Fibroblast of lung (primary cell): ENCODE measurements at regions not wholly inside any gene's neighbourhood (a gene's known extent, or its start where the extent isn't known, plus 50 kb on each side); places are given as distances from the start of the nearest gene placed in this dataset.

Source experiments
- DNase-seq, 2 donors: peaks; one replicate each; pipeline versions ENCODE4 v3.0.0 to v3.0.0-alpha.2; 2010; ENCODE audit warnings: low read depth in 2 of 2
- H2AFZ ChIP-seq: 2 replicates; pipeline ENCODE4 v1.5.1; 2012; ENCODE audit warnings: low read length, control low read depth, inconsistent platforms
- H3K27ac ChIP-seq: 2 replicates; pipeline ENCODE4 v1.5.1; 2011; ENCODE audit warnings: low read length, control low read depth; ENCODE audit not compliant: insufficient read depth
- H3K27me3 ChIP-seq: 2 replicates; pipeline ENCODE4 v1.5.1; 2011; ENCODE audit warnings: mild to moderate bottlenecking, low read length; ENCODE audit not compliant: control insufficient read depth, insufficient read depth
- H3K36me3 ChIP-seq: 2 replicates; pipeline ENCODE4 v1.5.1; 2011; ENCODE audit warnings: low read length; ENCODE audit not compliant: control insufficient read depth, insufficient read depth
- H3K4me1 ChIP-seq: 2 replicates; pipeline ENCODE4 v1.5.1; 2011; ENCODE audit warnings: low read length; ENCODE audit not compliant: control insufficient read depth, insufficient read depth; ENCODE audit errors: extremely low read depth
- H3K4me2 ChIP-seq: 2 replicates; pipeline ENCODE4 v1.5.1; 2011; ENCODE audit warnings: low read length, control low read depth; ENCODE audit not compliant: insufficient read depth; ENCODE audit errors: extremely low read depth
- H3K4me3 ChIP-seq, 4 experiments: fragments of 200-600 bp in 1 of 4; sonication (generic) in 1 of 4; replicated peaks in 1 of 4; 2 replicates each; pipeline ENCODE4 v1.5.1; 2011 to 2016; ENCODE audit warnings: low read length in 4 of 4, low read depth in 3 of 4, mild to moderate bottlenecking in 3 of 4, control low read depth in 2 of 4, inconsistent platforms in 1 of 4, mixed read lengths in 1 of 4; ENCODE audit not compliant: insufficient read depth in 1 of 4; ENCODE audit errors: control extremely low read depth in 1 of 4
- H3K79me2 ChIP-seq: 2 replicates; pipeline ENCODE4 v1.5.1; 2012; ENCODE audit warnings: mild to moderate bottlenecking, low read length, inconsistent platforms; ENCODE audit not compliant: control insufficient read depth, insufficient read depth
- H3K9ac ChIP-seq: 2 replicates; pipeline ENCODE4 v1.5.1; 2011; ENCODE audit warnings: mild to moderate bottlenecking, low read length, control low read depth; ENCODE audit not compliant: insufficient read depth
- H3K9me3 ChIP-seq: 2 replicates; pipeline ENCODE4 v1.5.1; 2012; ENCODE audit warnings: low read depth, low read length; ENCODE audit not compliant: control insufficient read depth, insufficient read depth
- H4K20me1 ChIP-seq: 2 replicates; pipeline ENCODE4 v1.5.1; 2011; ENCODE audit warnings: low read length; ENCODE audit not compliant: control insufficient read depth, insufficient read depth; ENCODE audit errors: extremely low read depth
- CTCF ChIP-seq, 2 donors: IDR thresholded peaks in 1 of 2; conservative IDR thresholded peaks in 1 of 2; 1 replicate in 1 of 2; 2 replicates in 1 of 2; pipeline ENCODE4 v1.5.1; 2011 to 2012; ENCODE audit warnings: low read length in 2 of 2, control low read depth in 1 of 2, inconsistent platforms in 1 of 2, low read depth in 1 of 2, mild to moderate bottlenecking in 1 of 2
- EZH2 ChIP-seq: IDR thresholded peaks from 2 replicates; pipeline ENCODE4 v1.5.1; 2012; ENCODE audit warnings: low read length, control low read depth, mild to moderate bottlenecking; ENCODE audit errors: missing control alignments

GRCh38 chr1:30612536-30613065, 110.8 kb downstream of the MATN1 start:
- Histone ChIP-seq H2AFZ (no peak overlapping the region), H3K27me3 (no peaks in the 10 kb centered on the region), H3K4me1 (no peaks in the 10 kb centered on the region), H3K9me3 (no peaks in the 10 kb centered on the region), H4K20me1 (no peaks in the 10 kb centered on the region), H3K79me2 (no peaks in the 10 kb centered on the region), H3K4me2 (no peak overlapping the region), H3K4me3 (no peak overlapping the region), H3K9ac (no peak overlapping the region), H3K36me3 (no peaks in the 10 kb centered on the region), H3K27ac (no peak overlapping the region)
- TF ChIP-seq CTCF (conservative IDR thresholded peaks at IDR 0.05 in 1 of 2, IDR thresholded peaks at IDR 0.05 in 1 of 2; ENCODE audit: low read depth in 1 of 2, low read length in 2 of 2) (no peak), EZH2 (no peak)
- no peak for DNase-seq

GRCh38 chr1:30611741-30612309, 111.6 kb downstream of the MATN1 start:
- Histone ChIP-seq H2AFZ (no peak overlapping the region), H3K9me3 (no peaks in the 10 kb centered on the region), H4K20me1 (no peaks in the 10 kb centered on the region), H3K9ac (no peak overlapping the region), H3K36me3 (no peaks in the 10 kb centered on the region), H3K4me2 (no peak overlapping the region), H3K27me3 (no peaks in the 10 kb centered on the region), H3K79me2 (no peaks in the 10 kb centered on the region), H3K27ac (no peak overlapping the region), H3K4me3 (no peak overlapping the region), H3K4me1 (no peaks in the 10 kb centered on the region)
- no peak for TF ChIP-seq EZH2
- no peak for TF ChIP-seq CTCF (conservative IDR thresholded peaks at IDR 0.05 in 1 of 2, IDR thresholded peaks at IDR 0.05 in 1 of 2; ENCODE audit: low read depth in 1 of 2, low read length in 2 of 2)
- no peak for DNase-seq

GRCh38 chr1:30610917-30611316, 112.5 kb downstream of the MATN1 start:
- TF ChIP-seq EZH2 (no peak), CTCF (conservative IDR thresholded peaks at IDR 0.05 in 1 of 2, IDR thresholded peaks at IDR 0.05 in 1 of 2; ENCODE audit: low read depth in 1 of 2, low read length in 2 of 2) (no peak)
- no peaks in the 10 kb centered on the region for H3K79me2 ChIP-seq
- H3K27ac ChIP-seq = no peak overlapping the region
- H3K9me3 ChIP-seq = no peaks in the 10 kb centered on the region
- no peak for DNase-seq
- H3K4me2 ChIP-seq = no peak overlapping the region
- no peaks in the 10 kb centered on the region for H3K27me3 ChIP-seq
- H3K36me3 ChIP-seq = no peaks in the 10 kb centered on the region
- no peaks in the 10 kb centered on the region for H3K4me1 ChIP-seq
- H3K4me3 ChIP-seq = no peak overlapping the region
- no peak overlapping the region for H2AFZ ChIP-seq
- H3K9ac ChIP-seq = no peak overlapping the region
- no peaks in the 10 kb centered on the region for H4K20me1 ChIP-seq
